ENCODE measurements at regions not wholly inside any gene's neighbourhood (a gene's known extent, or its start where the extent isn't known, plus 50 kb on each side); places are given as distances from the start of the nearest gene placed in this dataset.

DNA sequence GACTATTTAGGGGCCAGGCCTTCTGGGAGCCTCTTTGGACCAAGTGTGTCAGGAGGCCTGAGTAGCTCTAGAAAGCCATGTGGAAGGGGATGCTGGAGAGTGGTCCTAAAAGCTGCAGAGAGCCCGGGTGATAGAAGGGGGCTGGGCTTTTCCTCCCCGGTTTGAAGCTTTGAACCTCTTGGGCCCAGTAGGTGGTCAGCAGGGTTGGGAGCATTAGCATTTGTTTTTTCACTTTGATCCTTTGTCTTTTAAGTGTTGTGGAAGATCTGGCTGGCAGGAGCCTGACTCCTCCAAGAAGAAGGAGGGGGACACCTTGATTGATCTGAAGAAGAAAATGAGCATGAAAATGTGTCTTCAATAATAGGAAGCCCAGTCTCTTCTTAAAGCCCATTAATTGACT, 596.6 kb downstream of the INSC start:
- Histone ChIP-seq H3K36me3 (replicated peaks in 1 of 2; ENCODE audit: control insufficient read depth in 1 of 2, insufficient read depth in 2 of 2, low read length in 2 of 2) (no peaks in the 10 kb centered on the region), H4K20me1 (ENCODE audit: insufficient read depth, low read length) (no peaks in the 10 kb centered on the region), H3K27me3 (ENCODE audit: control insufficient read depth in 1 of 2, insufficient read depth in 2 of 2, low read length in 2 of 2) (no peaks in the 10 kb centered on the region), H3K27ac (ENCODE audit: extremely low read length, insufficient read depth, low read length) (no peak overlapping the region), H3K79me2 (ENCODE audit: insufficient read depth, low read length) (no peaks in the 10 kb centered on the region), H2AFZ (ENCODE audit: low read length) (no peak overlapping the region), H3K9me3 (ENCODE audit: low read length) (no peaks in the 10 kb centered on the region), H3K4me3 (replicated peaks in 1 of 3; ENCODE audit: insufficient read depth in 1 of 3, low read depth in 2 of 3, low read length in 3 of 3) (no peak overlapping the region), H3K9ac (ENCODE audit: insufficient read depth, low read depth, low read length) (no peak overlapping the region), H3K4me2 (ENCODE audit: low read depth, low read length) (no peak overlapping the region), H3K4me1 (ENCODE audit: insufficient read depth, low read length) (no peaks in the 10 kb centered on the region)
- FAIRE-seq, result no peak
- 0% methylated on average over 2 of the region's 2 CpGs for WGBS (ENCODE audit: low lambda C conversion rate)
- ChIA-PET POLR2A (no interaction called here), CTCF (ENCODE audit: low intra/inter-chr PET ratio, low total read pairs) (no interaction called here)
- ATAC-seq, result no peak
- intact Hi-C loops (cut with micrococcal nuclease; ENCODE audit: unreplicated experiment) (no loop called here), in situ Hi-C loops (cut with HindIII; ENCODE audit: extremely low pct_ligation_motif_present, low pct_unique_long_range_greater_than_20kb) (no loop called here)
- no TSS peak for BruUV-seq (replicated peaks)
- no peak for TF ChIP-seq THYN1 (CRISPR knock-in tag; IDR thresholded peaks at IDR 0.05; ENCODE audit: borderline replicate concordance, low read depth)
- no peak for TF ChIP-seq SMC3 (IDR thresholded peaks at IDR 0.05; ENCODE audit: low read length)
- TF ChIP-seq, protein P1, sequence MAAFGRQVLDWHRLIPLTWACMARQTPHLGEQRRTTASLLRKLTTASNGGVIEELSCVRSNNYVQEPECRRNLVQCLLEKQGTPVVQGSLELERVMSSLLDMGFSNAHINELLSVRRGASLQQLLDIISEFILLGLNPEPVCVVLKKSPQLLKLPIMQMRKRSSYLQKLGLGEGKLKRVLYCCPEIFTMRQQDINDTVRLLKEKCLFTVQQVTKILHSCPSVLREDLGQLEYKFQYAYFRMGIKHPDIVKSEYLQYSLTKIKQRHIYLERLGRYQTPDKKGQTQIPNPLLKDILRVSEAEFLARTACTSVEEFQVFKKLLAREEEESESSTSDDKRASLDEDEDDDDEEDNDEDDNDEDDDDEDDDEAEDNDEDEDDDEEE (CRISPR knock-in tag; IDR thresholded peaks at IDR 0.05), result no peak
- TF ChIP-seq, protein P2, sequence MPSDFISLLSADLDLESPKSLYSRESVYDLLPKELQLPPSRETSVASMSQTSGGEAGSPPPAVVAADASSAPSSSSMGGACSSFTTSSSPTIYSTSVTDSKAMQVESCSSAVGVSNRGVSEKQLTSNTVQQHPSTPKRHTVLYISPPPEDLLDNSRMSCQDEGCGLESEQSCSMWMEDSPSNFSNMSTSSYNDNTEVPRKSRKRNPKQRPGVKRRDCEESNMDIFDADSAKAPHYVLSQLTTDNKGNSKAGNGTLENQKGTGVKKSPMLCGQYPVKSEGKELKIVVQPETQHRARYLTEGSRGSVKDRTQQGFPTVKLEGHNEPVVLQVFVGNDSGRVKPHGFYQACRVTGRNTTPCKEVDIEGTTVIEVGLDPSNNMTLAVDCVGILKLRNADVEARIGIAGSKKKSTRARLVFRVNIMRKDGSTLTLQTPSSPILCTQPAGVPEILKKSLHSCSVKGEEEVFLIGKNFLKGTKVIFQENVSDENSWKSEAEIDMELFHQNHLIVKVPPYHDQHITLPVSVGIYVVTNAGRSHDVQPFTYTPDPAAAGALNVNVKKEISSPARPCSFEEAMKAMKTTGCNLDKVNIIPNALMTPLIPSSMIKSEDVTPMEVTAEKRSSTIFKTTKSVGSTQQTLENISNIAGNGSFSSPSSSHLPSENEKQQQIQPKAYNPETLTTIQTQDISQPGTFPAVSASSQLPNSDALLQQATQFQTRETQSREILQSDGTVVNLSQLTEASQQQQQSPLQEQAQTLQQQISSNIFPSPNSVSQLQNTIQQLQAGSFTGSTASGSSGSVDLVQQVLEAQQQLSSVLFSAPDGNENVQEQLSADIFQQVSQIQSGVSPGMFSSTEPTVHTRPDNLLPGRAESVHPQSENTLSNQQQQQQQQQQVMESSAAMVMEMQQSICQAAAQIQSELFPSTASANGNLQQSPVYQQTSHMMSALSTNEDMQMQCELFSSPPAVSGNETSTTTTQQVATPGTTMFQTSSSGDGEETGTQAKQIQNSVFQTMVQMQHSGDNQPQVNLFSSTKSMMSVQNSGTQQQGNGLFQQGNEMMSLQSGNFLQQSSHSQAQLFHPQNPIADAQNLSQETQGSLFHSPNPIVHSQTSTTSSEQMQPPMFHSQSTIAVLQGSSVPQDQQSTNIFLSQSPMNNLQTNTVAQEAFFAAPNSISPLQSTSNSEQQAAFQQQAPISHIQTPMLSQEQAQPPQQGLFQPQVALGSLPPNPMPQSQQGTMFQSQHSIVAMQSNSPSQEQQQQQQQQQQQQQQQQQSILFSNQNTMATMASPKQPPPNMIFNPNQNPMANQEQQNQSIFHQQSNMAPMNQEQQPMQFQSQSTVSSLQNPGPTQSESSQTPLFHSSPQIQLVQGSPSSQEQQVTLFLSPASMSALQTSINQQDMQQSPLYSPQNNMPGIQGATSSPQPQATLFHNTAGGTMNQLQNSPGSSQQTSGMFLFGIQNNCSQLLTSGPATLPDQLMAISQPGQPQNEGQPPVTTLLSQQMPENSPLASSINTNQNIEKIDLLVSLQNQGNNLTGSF (CRISPR knock-in tag; IDR thresholded peaks at IDR 0.05), result no peak
- TF ChIP-seq, protein P3, sequence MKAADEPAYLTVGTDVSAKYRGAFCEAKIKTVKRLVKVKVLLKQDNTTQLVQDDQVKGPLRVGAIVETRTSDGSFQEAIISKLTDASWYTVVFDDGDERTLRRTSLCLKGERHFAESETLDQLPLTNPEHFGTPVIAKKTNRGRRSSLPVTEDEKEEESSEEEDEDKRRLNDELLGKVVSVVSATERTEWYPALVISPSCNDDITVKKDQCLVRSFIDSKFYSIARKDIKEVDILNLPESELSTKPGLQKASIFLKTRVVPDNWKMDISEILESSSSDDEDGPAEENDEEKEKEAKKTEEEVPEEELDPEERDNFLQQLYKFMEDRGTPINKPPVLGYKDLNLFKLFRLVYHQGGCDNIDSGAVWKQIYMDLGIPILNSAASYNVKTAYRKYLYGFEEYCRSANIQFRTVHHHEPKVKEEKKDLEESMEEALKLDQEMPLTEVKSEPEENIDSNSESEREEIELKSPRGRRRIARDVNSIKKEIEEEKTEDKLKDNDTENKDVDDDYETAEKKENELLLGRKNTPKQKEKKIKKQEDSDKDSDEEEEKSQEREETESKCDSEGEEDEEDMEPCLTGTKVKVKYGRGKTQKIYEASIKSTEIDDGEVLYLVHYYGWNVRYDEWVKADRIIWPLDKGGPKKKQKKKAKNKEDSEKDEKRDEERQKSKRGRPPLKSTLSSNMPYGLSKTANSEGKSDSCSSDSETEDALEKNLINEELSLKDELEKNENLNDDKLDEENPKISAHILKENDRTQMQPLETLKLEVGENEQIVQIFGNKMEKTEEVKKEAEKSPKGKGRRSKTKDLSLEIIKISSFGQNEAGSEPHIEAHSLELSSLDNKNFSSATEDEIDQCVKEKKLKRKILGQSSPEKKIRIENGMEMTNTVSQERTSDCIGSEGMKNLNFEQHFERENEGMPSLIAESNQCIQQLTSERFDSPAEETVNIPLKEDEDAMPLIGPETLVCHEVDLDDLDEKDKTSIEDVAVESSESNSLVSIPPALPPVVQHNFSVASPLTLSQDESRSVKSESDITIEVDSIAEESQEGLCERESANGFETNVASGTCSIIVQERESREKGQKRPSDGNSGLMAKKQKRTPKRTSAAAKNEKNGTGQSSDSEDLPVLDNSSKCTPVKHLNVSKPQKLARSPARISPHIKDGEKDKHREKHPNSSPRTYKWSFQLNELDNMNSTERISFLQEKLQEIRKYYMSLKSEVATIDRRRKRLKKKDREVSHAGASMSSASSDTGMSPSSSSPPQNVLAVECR (CRISPR knock-in tag; IDR thresholded peaks at IDR 0.05; ENCODE audit: borderline replicate concordance), result no peak
- TF ChIP-seq, protein P4, sequence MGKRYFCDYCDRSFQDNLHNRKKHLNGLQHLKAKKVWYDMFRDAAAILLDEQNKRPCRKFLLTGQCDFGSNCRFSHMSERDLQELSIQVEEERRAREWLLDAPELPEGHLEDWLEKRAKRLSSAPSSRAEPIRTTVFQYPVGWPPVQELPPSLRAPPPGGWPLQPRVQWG (CRISPR knock-in tag; IDR thresholded peaks at IDR 0.05; ENCODE audit: borderline replicate concordance, low read depth), result no peak
- TF ChIP-seq, protein P5, sequence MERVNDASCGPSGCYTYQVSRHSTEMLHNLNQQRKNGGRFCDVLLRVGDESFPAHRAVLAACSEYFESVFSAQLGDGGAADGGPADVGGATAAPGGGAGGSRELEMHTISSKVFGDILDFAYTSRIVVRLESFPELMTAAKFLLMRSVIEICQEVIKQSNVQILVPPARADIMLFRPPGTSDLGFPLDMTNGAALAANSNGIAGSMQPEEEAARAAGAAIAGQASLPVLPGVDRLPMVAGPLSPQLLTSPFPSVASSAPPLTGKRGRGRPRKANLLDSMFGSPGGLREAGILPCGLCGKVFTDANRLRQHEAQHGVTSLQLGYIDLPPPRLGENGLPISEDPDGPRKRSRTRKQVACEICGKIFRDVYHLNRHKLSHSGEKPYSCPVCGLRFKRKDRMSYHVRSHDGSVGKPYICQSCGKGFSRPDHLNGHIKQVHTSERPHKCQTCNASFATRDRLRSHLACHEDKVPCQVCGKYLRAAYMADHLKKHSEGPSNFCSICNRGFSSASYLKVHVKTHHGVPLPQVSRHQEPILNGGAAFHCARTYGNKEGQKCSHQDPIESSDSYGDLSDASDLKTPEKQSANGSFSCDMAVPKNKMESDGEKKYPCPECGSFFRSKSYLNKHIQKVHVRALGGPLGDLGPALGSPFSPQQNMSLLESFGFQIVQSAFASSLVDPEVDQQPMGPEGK (CRISPR knock-in tag; IDR thresholded peaks at IDR 0.05), result no peak
- TF ChIP-seq ATF1 (CRISPR knock-in tag; IDR thresholded peaks at IDR 0.05), result no peak
- no peak for TF ChIP-seq NFYC (CRISPR knock-in tag; IDR thresholded peaks at IDR 0.05)
- no peak for DNase-seq (ENCODE audit: low spot score)
